Neural crest cell (in vitro differentiated cells): ENCODE measurements at regions not wholly inside any gene's neighbourhood (a gene's known extent, or its start where the extent isn't known, plus 50 kb on each side); places are given as distances from the start of the nearest gene placed in this dataset.

Experiments
- DNase-seq: peaks from one replicate; pipeline ENCODE4 v3.0.0; 2021; ENCODE audit warnings: low read depth, mixed read lengths, low spot score
- H3K27ac Mint-ChIP-seq: one replicate; pipeline ENCODE4 v1.8.0; 2021; ENCODE audit warnings: mild to moderate bottlenecking, mixed read lengths; ENCODE audit not compliant: unreplicated experiment
- H3K27me3 Mint-ChIP-seq: 2 replicates; pipeline ENCODE4 v1.8.0; 2021; ENCODE audit warnings: low read depth, mild to moderate bottlenecking, mixed read lengths
- H3K36me3 Mint-ChIP-seq: 2 replicates; pipeline ENCODE4 v1.8.0; 2021; ENCODE audit warnings: low read depth, mild to moderate bottlenecking, mixed read lengths
- H3K4me1 Mint-ChIP-seq: 2 replicates; pipeline ENCODE4 v1.8.0; 2021; ENCODE audit warnings: mixed read lengths
- H3K4me3 Mint-ChIP-seq: one replicate; pipeline ENCODE4 v1.8.0; 2021; ENCODE audit warnings: mild to moderate bottlenecking, mixed read lengths
- H3K9me3 Mint-ChIP-seq: 2 replicates; pipeline ENCODE4 v1.8.0; 2021; ENCODE audit warnings: mixed read lengths
- CTCF ChIP-seq: fragments of 200-600 bp; sonication (generic); conservative IDR thresholded peaks from 2 replicates; pipeline ENCODE4 v1.5.0; 2021; ENCODE audit warnings: antibody characterized with exemption, mild to moderate bottlenecking

GRCh38 chr14:98685725-98686124, 586.3 kb downstream of the BCL11B start:
- H3K27me3 Mint-ChIP-seq: no peaks in the 10 kb centered on the region
- H3K4me1 Mint-ChIP-seq: peaks cover 8% of the 10 kb centered on the region
- no peak for TF ChIP-seq CTCF
- no peak for DNase-seq
- no peak overlapping the region for H3K4me3 Mint-ChIP-seq
- no peaks in the 10 kb centered on the region for H3K36me3 Mint-ChIP-seq
- no peak overlapping the region for H3K27ac Mint-ChIP-seq
- no peaks in the 10 kb centered on the region for H3K9me3 Mint-ChIP-seq

GRCh38 chr14:98688446-98688845, 583.6 kb downstream of the BCL11B start:
- Mint-ChIP-seq H3K36me3 (no peaks in the 10 kb centered on the region), H3K9me3 (no peaks in the 10 kb centered on the region), H3K4me3 (no peak overlapping the region), H3K27me3 (no peaks in the 10 kb centered on the region), H3K4me1 (peaks cover 8% of the 10 kb centered on the region), H3K27ac (no peak overlapping the region)
- no peak for TF ChIP-seq CTCF
- DNase-seq: no peak

GRCh38 chr14:98689951-98690350, 582.0 kb downstream of the BCL11B start:
- Mint-ChIP-seq H3K36me3 (no peaks in the 10 kb centered on the region), H3K27ac (no peak overlapping the region), H3K4me3 (no peak overlapping the region), H3K4me1 (peaks cover 8% of the 10 kb centered on the region), H3K9me3 (no peaks in the 10 kb centered on the region), H3K27me3 (no peaks in the 10 kb centered on the region)
- DNase-seq: no peak
- no peak for TF ChIP-seq CTCF

- H3K27me3 Mint-ChIP-seq: no peaks in the 10 kb centered on the region
- H3K27ac Mint-ChIP-seq: no peak overlapping the region
- peaks cover 3% of the 10 kb centered on the region for H3K36me3 Mint-ChIP-seq
- TF ChIP-seq CTCF: no peak
- peaks cover 7% of the 10 kb centered on the region for H3K4me1 Mint-ChIP-seq
- DNase-seq: no peak
- peaks cover 9% of the 10 kb centered on the region for H3K9me3 Mint-ChIP-seq
- H3K4me3 Mint-ChIP-seq: no peak overlapping the region
Observed at GRCh38 chr14:98692832-98693231, 579.2 kb downstream of the BCL11B start.

GRCh38 chr14:98694541-98694940, 577.5 kb downstream of the BCL11B start:
- no peak for DNase-seq
- H3K4me1 Mint-ChIP-seq: no peaks in the 10 kb centered on the region
- no peak overlapping the region for H3K27ac Mint-ChIP-seq

More at GRCh38 chr14:98694541-98694940, 577.5 kb downstream of the BCL11B start:
- Mint-ChIP-seq H3K27me3 (no peaks in the 10 kb centered on the region), H3K36me3 (peaks cover 3% of the 10 kb centered on the region), H3K4me3 (no peak overlapping the region), H3K9me3 (peaks cover 9% of the 10 kb centered on the region)
- TF ChIP-seq CTCF: no peak
